Activated CD8-positive, alpha-beta memory T cell treated with anti-CD3 and anti-CD28 coated beads for 36 hours (primary cell): ENCODE measurements at regions not wholly inside any gene's neighbourhood (a gene's known extent, or its start where the extent isn't known, plus 50 kb on each side); places are given as distances from the start of the nearest gene placed in this dataset.
"Not testable (repeated sequence)": the region's sequence is repeated elsewhere in the genome, so short reads cannot be mapped to it uniquely, and the experiment has no call there.

ENCODE experiments used
- CTCF ChIA-PET: fragments of 350-600 bp; sonication (Branson Sonifier 250); formaldehyde crosslinking; loops from one replicate; lab custom pipeline; 2021; ENCODE audit warnings: antibody characterized with exemption; lab: Charles Lee
- POLR2A ChIA-PET: fragments of 350-600 bp; sonication (Branson Sonifier 250); formaldehyde crosslinking; loops from one replicate; lab custom pipeline; 2021; ENCODE audit warnings: antibody characterized with exemption; lab: Charles Lee

- ChIA-PET POLR2A (no interaction called here), CTCF (no interaction called here)
These were observed 143.8 kb upstream of the SLC38A2 start for GRCh38 chr12:46516238-46516932.

GRCh38 chr12:46515829-46516228, 143.3 kb upstream of the SLC38A2 start:
- CTCF ChIA-PET, result no interaction called here
- POLR2A ChIA-PET, result interaction anchor here (1.5 kb wide), 1 partner anchor 145 kb away, joined by 3 read pairs; no protein-coding TSS in a partner anchor

- CTCF ChIA-PET, result no interaction called here
- POLR2A ChIA-PET, result interaction anchor here (1.5 kb wide), 1 partner anchor 146 kb away, joined by 3 read pairs; no protein-coding TSS in a partner anchor
These were observed 142.3 kb upstream of the SLC38A2 start for GRCh38 chr12:46514886-46515285.

GRCh38 chr12:46510257-46510656, 137.7 kb upstream of the SLC38A2 start:
- POLR2A ChIA-PET, CTCF ChIA-PET: not testable (repeated sequence)

- CTCF ChIA-PET, result no interaction called here
- POLR2A ChIA-PET, result no interaction called here
These were observed 136.6 kb upstream of the SLC38A2 start for GRCh38 chr12:46509135-46509534.

GRCh38 chr12:46508651-46509050, 136.1 kb upstream of the SLC38A2 start:
- ChIA-PET POLR2A (no interaction called here), CTCF (no interaction called here)

GRCh38 chr12:46507766-46508165, 135.2 kb upstream of the SLC38A2 start:
- ChIA-PET POLR2A (no interaction called here), CTCF (no interaction called here)

GRCh38 chr12:46506961-46507360, 134.4 kb upstream of the SLC38A2 start:
- ChIA-PET CTCF (no interaction called here), POLR2A (no interaction called here)

GRCh38 chr12:46506198-46506597, 133.6 kb upstream of the SLC38A2 start:
- POLR2A ChIA-PET, result no interaction called here
- CTCF ChIA-PET, result no interaction called here

GRCh38 chr12:46504494-46504893, 131.9 kb upstream of the SLC38A2 start:
- CTCF ChIA-PET, result no interaction called here
- POLR2A ChIA-PET, result no interaction called here

- CTCF ChIA-PET, result no interaction called here
These were observed 131.1 kb upstream of the SLC38A2 start for GRCh38 chr12:46503637-46504175.

GRCh38 chr12:46500673-46501072, 128.1 kb upstream of the SLC38A2 start:
- ChIA-PET POLR2A (no interaction called here), CTCF (no interaction called here)

More at GRCh38 chr12:46503637-46504175, 131.1 kb upstream of the SLC38A2 start:
- POLR2A ChIA-PET, result no interaction called here

- ChIA-PET POLR2A (no interaction called here), CTCF (no interaction called here)
These were observed 127.3 kb upstream of the SLC38A2 start for GRCh38 chr12:46499901-46500300.

- ChIA-PET CTCF (no interaction called here), POLR2A (no interaction called here)
These were observed 126.7 kb upstream of the SLC38A2 start for GRCh38 chr12:46499226-46499625.

- ChIA-PET CTCF (no interaction called here), POLR2A (no interaction called here)
These were observed 125.2 kb upstream of the SLC38A2 start for GRCh38 chr12:46497739-46498138.

- ChIA-PET POLR2A (no interaction called here), CTCF (no interaction called here)
These were observed 121.9 kb upstream of the SLC38A2 start for GRCh38 chr12:46494424-46494823.

GRCh38 chr12:46493834-46494181, 121.2 kb upstream of the SLC38A2 start:
- ChIA-PET CTCF (no interaction called here), POLR2A (no interaction called here)

GRCh38 chr12:46493150-46493833, 120.7 kb upstream of the SLC38A2 start:
- CTCF ChIA-PET, result no interaction called here
- POLR2A ChIA-PET, result no interaction called here

GRCh38 chr12:46492471-46493085, 120.0 kb upstream of the SLC38A2 start:
- CTCF ChIA-PET, result no interaction called here
- POLR2A ChIA-PET, result no interaction called here

GRCh38 chr12:46491548-46491947, 119.0 kb upstream of the SLC38A2 start:
- CTCF ChIA-PET, result no interaction called here
- POLR2A ChIA-PET, result no interaction called here

GRCh38 chr12:46490635-46491034, 118.1 kb upstream of the SLC38A2 start:
- POLR2A ChIA-PET, result no interaction called here
- CTCF ChIA-PET, result no interaction called here
